ENCODE measurements at regions not wholly inside any gene's neighbourhood (a gene's known extent, or its start where the extent isn't known, plus 50 kb on each side); places are given as distances from the start of the nearest gene placed in this dataset.

- TF ChIP-seq CTCF (IDR thresholded peaks at IDR 0.05) (no peak), POLR2A (IDR thresholded peaks at IDR 0.05) (no peak)
Observed at GRCh38 chr3:6394944-6395343, 466.0 kb upstream of the GRM7 start.
